Right lung (tissue), 2 donors: ENCODE measurements at regions not wholly inside any gene's neighbourhood (a gene's known extent, or its start where the extent isn't known, plus 50 kb on each side); places are given as distances from the start of the nearest gene placed in this dataset.
A peak's percentile ranks its signal among the peaks of the same experiment; 100 is the strongest.
"Not testable (repeated sequence)": the region's sequence is repeated elsewhere in the genome, so short reads cannot be mapped to it uniquely, and the experiment has no call there.

Experiments used
- DNase-seq, 2 donors: peaks; one replicate each; pipeline ENCODE4 v3.0.0-alpha.2; 2013

- DNase-seq = no peak
Measured at GRCh38 chr11:81986556-81987161, 747.0 kb downstream of the FAM181B start.

DNA sequence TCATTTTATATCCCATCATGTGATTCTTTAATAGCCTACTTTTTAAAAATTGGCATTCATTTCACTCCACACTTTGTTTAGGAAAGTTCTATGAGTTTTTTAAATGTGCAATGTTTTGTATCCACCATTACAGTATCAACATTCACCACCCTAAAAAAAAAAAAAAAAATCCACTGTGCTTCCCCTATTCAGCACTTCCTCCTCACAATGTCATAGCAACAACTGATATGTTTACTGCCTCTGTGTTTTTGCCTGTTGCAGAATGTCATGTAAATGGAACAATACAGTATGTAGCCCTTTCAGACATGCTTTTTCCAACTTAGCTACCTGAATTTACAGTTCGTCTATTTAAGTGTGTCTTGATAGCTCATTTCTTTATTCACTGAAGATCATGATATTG lies 754.2 kb downstream of the FAM181B start:
- no peak for DNase-seq

GRCh38 chr11:81975261-81975900 lies 758.3 kb downstream of the FAM181B start:
- DNase-seq = no peak

DNA sequence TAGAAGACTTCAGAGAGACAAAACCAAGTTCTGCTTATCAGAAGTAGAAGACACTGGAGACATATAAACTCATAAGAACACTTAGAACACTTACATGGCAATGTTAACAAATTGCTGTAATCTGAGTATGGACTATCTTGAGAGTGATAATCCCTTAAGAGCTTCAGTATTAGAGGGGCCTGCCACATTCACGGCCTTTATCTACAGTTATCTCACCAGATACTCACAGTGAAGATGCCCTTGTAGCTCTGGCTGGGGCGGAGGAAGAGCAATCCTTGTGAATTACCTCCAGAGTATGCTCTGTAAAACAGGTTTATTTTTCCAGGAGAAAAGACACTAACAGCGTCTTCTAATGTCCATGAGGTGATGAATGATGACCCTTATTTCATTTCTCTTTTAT lies 762.8 kb downstream of the FAM181B start:
- DNase-seq = no peak

- DNase-seq = no peak
Measured at GRCh38 chr11:81967242-81967641, 766.4 kb downstream of the FAM181B start.

GRCh38 chr11:81966340-81966739 lies 767.3 kb downstream of the FAM181B start:
- no peak for DNase-seq

- DNase-seq = no peak
Measured at GRCh38 chr11:81963018-81963417, 770.6 kb downstream of the FAM181B start.

- DNase-seq = no peak
Measured at GRCh38 chr11:81960443-81960842, 773.2 kb downstream of the FAM181B start.

GRCh38 chr11:81959341-81959740 lies 774.3 kb downstream of the FAM181B start:
- no peak for DNase-seq

- DNase-seq = not testable (repeated sequence)
Measured at GRCh38 chr11:81954301-81954700, 779.4 kb downstream of the FAM181B start.

- no peak for DNase-seq
Measured at GRCh38 chr11:81946831-81947230, 786.8 kb downstream of the FAM181B start.

- DNase-seq = no peak
Measured at GRCh38 chr11:81942646-81943045, 791.0 kb downstream of the FAM181B start.

DNA sequence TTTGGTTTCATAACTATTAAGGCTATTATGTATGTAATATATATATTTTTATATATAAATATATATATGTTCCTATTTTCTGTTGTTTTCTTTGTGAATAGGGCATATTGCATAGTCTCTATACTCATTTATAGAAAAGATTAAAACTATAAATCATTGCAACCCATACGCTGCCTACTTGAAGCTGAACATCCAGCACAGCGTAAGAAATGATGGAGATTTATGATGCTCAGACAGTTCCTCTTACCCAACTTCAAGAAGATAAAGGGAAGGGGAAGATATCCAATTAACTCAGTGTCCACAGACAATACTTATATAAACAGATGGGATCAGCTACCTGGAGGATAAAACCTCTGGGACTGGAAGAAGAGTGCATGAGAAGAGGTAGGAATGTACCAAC lies 791.7 kb downstream of the FAM181B start:
- DNase-seq = no peak

GRCh38 chr11:81932303-81932702 lies 801.4 kb downstream of the FAM181B start:
- DNase-seq = no peak

- DNase-seq = no peak
Measured at GRCh38 chr11:81920205-81920604, 813.5 kb downstream of the FAM181B start.

GRCh38 chr11:81916451-81916850 lies 817.2 kb downstream of the FAM181B start:
- DNase-seq = no peak

- DNase-seq = no peak
Measured at GRCh38 chr11:81915045-81915444, 818.6 kb downstream of the FAM181B start.

GRCh38 chr11:81913793-81914192 lies 819.9 kb downstream of the FAM181B start:
- DNase-seq = no peak

DNA sequence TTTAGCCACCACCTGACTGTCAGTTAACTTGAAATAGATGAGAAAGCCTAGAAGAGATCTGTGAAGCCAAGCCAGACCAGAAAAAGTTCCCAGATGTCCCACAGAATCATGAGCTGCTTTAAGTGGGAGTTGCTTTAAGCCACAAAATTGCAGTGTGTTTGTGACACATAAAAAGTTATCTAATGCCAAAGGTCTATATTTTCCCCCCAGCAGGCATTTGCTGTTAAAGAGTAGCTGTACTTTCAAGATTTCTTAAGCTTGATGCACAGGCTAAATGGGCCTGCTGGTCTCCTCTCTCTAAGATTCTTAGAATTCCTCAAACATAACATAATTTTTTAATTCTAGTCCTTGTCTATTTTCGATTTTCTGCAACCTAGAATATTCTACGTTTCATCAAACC lies 825.7 kb downstream of the FAM181B start:
- DNase-seq = no peak

DNA sequence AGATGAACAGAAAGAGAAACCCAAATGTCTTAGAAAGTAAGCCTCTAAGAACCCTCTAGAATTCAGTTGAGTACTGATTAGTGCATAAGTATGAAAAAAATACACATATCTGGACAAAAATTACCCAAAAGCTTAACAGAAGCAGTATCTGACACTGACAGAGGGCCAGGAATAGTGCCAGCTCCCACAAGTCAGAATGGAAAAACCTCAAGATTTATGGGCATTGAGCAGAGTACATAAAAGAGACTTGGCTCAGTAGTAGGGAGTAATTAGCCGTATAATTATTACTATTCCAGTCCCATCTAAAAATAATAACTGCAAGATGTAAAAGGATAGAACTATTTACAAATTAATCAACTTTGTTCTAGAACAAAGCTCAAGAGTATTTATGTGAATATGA lies 834.5 kb downstream of the FAM181B start:
- peak; percentile 9 to 18 for DNase-seq

DNA sequence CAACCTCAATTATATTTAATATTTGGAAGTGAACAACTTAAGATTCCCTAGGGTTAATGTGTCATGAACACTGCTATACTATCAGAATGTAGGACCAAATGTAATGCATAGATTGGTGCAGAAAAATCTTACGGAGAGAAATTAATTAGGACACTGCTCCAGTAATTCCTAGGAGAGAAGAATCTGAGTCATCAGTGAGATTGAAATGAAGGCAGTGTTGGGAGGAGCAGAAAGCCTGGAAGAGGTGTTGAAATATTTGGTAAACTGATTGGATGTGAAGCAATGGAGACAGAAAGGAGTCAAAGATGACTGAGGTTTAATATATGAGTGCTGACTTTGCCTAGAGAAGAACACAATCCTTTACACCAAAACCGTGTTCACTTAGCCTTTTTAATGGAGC lies 836.0 kb downstream of the FAM181B start:
- DNase-seq = no peak

DNA sequence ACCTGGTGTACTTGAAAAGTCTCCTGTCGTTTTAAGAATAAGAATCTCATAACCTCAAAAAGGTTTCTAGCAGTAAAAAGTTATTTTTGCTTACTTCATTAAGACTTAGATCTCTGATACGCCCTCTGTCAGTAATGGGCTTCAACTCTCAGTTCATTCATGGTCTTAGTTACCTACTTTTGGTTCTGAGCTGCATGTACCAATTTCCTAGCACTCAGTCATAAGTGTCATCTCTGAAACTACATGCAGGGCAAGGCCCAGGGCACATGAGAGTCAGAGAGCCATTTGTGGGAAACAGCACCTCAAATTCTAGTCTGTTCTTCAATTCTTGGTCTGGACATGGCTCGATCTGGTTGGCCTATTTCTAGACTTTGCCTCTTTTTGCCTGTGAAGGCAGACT lies 838.4 kb downstream of the FAM181B start:
- no peak for DNase-seq

DNA sequence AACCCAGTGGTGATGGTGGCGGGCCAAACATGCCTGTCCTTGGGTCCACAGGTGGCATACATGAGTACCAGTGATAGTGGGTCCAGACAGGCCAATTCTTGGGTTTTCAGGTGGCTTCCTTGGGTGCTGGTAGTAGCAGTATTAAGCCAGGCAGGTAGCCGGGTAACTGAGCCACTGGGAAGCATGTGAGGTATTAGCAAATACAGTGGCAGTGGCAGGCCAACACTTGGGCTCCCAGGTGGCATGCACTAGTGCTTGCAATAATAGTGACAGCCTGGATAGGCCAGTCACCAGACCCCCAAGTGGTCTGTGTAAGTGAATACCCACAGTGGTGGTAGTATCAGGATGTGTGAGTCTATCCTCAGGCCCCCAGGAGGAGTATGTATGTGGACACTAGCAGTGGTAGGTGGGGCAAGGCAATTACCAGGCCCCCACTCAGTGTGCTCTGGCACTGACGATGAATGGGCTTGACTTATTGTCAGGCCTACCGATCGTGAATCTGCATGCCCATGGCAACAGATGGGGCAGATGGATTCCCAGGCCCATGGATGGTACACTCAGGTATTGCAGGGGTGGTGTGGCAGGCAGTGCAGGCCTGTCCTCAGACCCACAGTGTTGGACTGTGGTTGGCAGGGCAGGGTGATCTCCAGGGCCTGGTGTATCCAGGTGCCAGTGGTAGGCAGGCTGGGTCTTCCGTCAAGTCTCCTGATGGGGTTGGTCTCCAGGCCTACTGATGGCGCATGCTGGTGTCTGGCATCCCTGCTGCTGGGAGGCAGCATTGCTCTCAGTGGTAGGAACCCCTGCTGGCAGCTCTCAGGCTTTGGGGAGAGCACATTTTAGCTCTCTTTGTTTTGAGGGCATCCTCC lies 840.7 kb downstream of the FAM181B start:
- DNase-seq = no peak
